HCT116 (cell line): ENCODE measurements at regions not wholly inside any gene's neighbourhood (a gene's known extent, or its start where the extent isn't known, plus 50 kb on each side); places are given as distances from the start of the nearest gene placed in this dataset.

Source experiments
- ATAC-seq: fragments of 200-7000 bp; cut with Tn5 transposase; 2 replicates; pipeline ENCODE4 v1.9.1; 2020; ENCODE audit warnings: mild to moderate bottlenecking, moderate library complexity
- BruUV-seq: library from RNA; stranded (reverse); fragments of 400-500 nt; replicated peaks from 2 replicates; lab custom pipeline; 2021; lab: Mats Ljungman, UMichigan
- CTCF ChIA-PET: fragments of 300-600 bp; sonication (Branson Sonifier 250); formaldehyde crosslinking; loops from one replicate; lab custom pipeline; 2021; ENCODE audit warnings: antibody characterized with exemption; lab: Charles Lee
- POLR2A ChIA-PET: fragments of 300-600, 350-600 bp; sonication (Branson Sonifier 250); formaldehyde crosslinking; loops from one replicate; lab custom pipeline; 2021; ENCODE audit warnings: antibody characterized with exemption; lab: Charles Lee
- RAD21 ChIA-PET, 2 experiments: fragments of 300-600 bp; sonication (Branson Sonifier 250); formaldehyde crosslinking; loops; one replicate each; lab custom pipeline; 2023; ENCODE audit warnings: low total read pairs in 2 of 2; ENCODE audit not compliant: uncharacterized antibody in 2 of 2, unreplicated experiment in 2 of 2, low non-redundant PET in 1 of 2; lab: Charles Lee
- DNase-seq: peaks from one replicate; pipeline ENCODE4 v3.0.0-alpha.2; 2010; ENCODE audit warnings: low read depth, low spot score
- H2AFZ ChIP-seq: fragments of 200-600 bp; shearing (Covaris generic), sonication (generic); 2 replicates; pipeline ENCODE4 v1.6.1; 2017; ENCODE audit warnings: low read depth, mixed run types, mixed read lengths, antibody characterized with exemption, low read length; ENCODE audit not compliant: poor library complexity, severe bottlenecking
- H3K27ac ChIP-seq: 2 replicates; pipeline ENCODE4 v1.5.1; 2012; ENCODE audit warnings: low read depth, low read length
- H3K27me3 ChIP-seq: fragments of 200-600 bp; sonication (generic); 2 replicates; pipeline ENCODE4 v1.6.1; 2016; ENCODE audit warnings: mixed run types, low read length, mixed read lengths; ENCODE audit not compliant: insufficient read depth
- H3K36me3 ChIP-seq, 2 experiments: fragments of 200-500 bp in 1 of 2; fragments of 200-600 bp in 1 of 2; sonication (Bioruptor generic) in 1 of 2; sonication (generic) in 1 of 2; 2 replicates each; pipeline versions ENCODE4 v1.5.1 to v1.6.1; 2014 to 2016; ENCODE audit warnings: low read length in 2 of 2, inconsistent platforms in 1 of 2, mixed read lengths in 1 of 2, mixed run types in 1 of 2; ENCODE audit not compliant: insufficient read depth in 2 of 2, control insufficient read depth in 1 of 2
- H3K4me1 ChIP-seq, 2 experiments: fragments of 200-600 bp in 1 of 2; sonication (generic) in 1 of 2; 2 replicates each; pipeline versions ENCODE4 v1.5.1 to v1.6.1; 2012 to 2017; ENCODE audit warnings: low read length in 2 of 2, inconsistent platforms in 1 of 2, mild to moderate bottlenecking in 1 of 2, mixed read lengths in 1 of 2, mixed run types in 1 of 2, moderate library complexity in 1 of 2; ENCODE audit not compliant: insufficient read depth in 2 of 2, control insufficient read depth in 1 of 2
- H3K4me2 ChIP-seq: fragments of 200-600 bp; sonication (generic); 2 replicates; pipeline ENCODE4 v1.6.1; 2017; ENCODE audit warnings: mixed run types, low read length, mixed read lengths
- H3K4me3 ChIP-seq, 2 experiments: fragments of 200-600 bp in 1 of 2; sonication (generic) in 1 of 2; replicated peaks in 1 of 2; 2 replicates each; pipeline ENCODE4 v1.5.1; 2011 to 2016; ENCODE audit warnings: low read length in 2 of 2, control low read depth in 1 of 2, low read depth in 1 of 2, mild to moderate bottlenecking in 1 of 2, mixed read lengths in 1 of 2, mixed run types in 1 of 2
- H3K79me2 ChIP-seq: fragments of 200-600 bp; sonication (generic); 2 replicates; pipeline ENCODE4 v1.6.1; 2017; ENCODE audit warnings: mild to moderate bottlenecking, mixed run types, low read length, moderate library complexity, mixed read lengths; ENCODE audit not compliant: insufficient read depth
- H3K9ac ChIP-seq: fragments of 200-600 bp; sonication (generic); 2 replicates; pipeline ENCODE4 v1.6.1; 2016; ENCODE audit warnings: low read length, mixed read lengths
- H3K9me2 ChIP-seq: fragments of 200-600 bp; sonication (generic), shearing (Covaris generic); 2 replicates; pipeline ENCODE4 v1.6.1; 2017; ENCODE audit warnings: mixed run types, mild to moderate bottlenecking, moderate library complexity; ENCODE audit not compliant: insufficient read depth
- H3K9me3 ChIP-seq, 2 experiments: fragments of 200-500 bp in 1 of 2; fragments of 200-600 bp in 1 of 2; sonication (Bioruptor generic) in 1 of 2; sonication (generic) in 1 of 2; 2 replicates each; pipeline ENCODE4 v1.6.1; 2014 to 2017; ENCODE audit warnings: low read length in 2 of 2, mixed read lengths in 2 of 2, inconsistent platforms in 1 of 2, low read depth in 1 of 2, mild to moderate bottlenecking in 1 of 2, mixed run types in 1 of 2, moderate library complexity in 1 of 2; ENCODE audit not compliant: control insufficient read depth in 1 of 2, insufficient read depth in 1 of 2
- H4K20me1 ChIP-seq: fragments of 200-600 bp; sonication (generic), shearing (Covaris generic); 2 replicates; pipeline ENCODE4 v1.6.1; 2017; ENCODE audit warnings: mixed run types, mild to moderate bottlenecking, moderate library complexity; ENCODE audit not compliant: insufficient read depth
- ATF3 ChIP-seq: IDR thresholded peaks from 2 replicates; pipeline ENCODE4 v1.6.1; 2012
- CBX3 ChIP-seq: IDR thresholded peaks from 2 replicates; pipeline ENCODE4 v1.6.1; 2012; ENCODE audit warnings: low read depth
- CTCF ChIP-seq, 3 experiments: fragments of 200-600 bp in 1 of 3; sonication (generic) in 1 of 3; IDR thresholded peaks in 2 of 3; conservative IDR thresholded peaks in 1 of 3; 2 replicates each; pipeline ENCODE4 v1.5.1; 2012 to 2017; ENCODE audit warnings: low read depth in 2 of 3, low read length in 2 of 3, antibody characterized with exemption in 1 of 3, borderline replicate concordance in 1 of 3, control low read depth in 1 of 3, mild to moderate bottlenecking in 1 of 3, mixed read lengths in 1 of 3, mixed run types in 1 of 3, moderate library complexity in 1 of 3; ENCODE audit not compliant: insufficient read depth in 1 of 3
- EGR1 ChIP-seq: IDR thresholded peaks from 2 replicates; pipeline ENCODE4 v1.6.1; 2012; ENCODE audit warnings: low read depth
- EZH2 ChIP-seq: fragments of 200-600 bp; sonication (generic); IDR thresholded peaks from 2 replicates; pipeline ENCODE4 v1.6.1; 2017; ENCODE audit warnings: antibody characterized with exemption, mixed run types
- EZH2phosphoT487 ChIP-seq: fragments of 200-600 bp; IDR thresholded peaks from 2 replicates; pipeline ENCODE4 v1.6.1; 2018; ENCODE audit warnings: antibody characterized with exemption, borderline replicate concordance
- FOSL1 ChIP-seq: IDR thresholded peaks from 2 replicates; pipeline ENCODE4 v1.6.1; 2012; ENCODE audit warnings: low read depth
- JUND ChIP-seq: IDR thresholded peaks from 2 replicates; pipeline ENCODE4 v1.6.1; 2012
- MAX ChIP-seq: IDR thresholded peaks from 2 replicates; pipeline ENCODE4 v1.6.1; 2012
- POLR2A ChIP-seq: IDR thresholded peaks from 2 replicates; pipeline ENCODE4 v1.7.0; 2011; ENCODE audit warnings: borderline replicate concordance; ENCODE audit not compliant: insufficient read depth, insufficient read length; ENCODE audit errors: extremely low read depth
- POLR2AphosphoS5 ChIP-seq: IDR thresholded peaks from 2 replicates; pipeline ENCODE4 v1.6.1; 2011; ENCODE audit warnings: mild to moderate bottlenecking, low read depth, low read length, moderate library complexity
- RAD21 ChIP-seq: IDR thresholded peaks from 2 replicates; pipeline ENCODE4 v1.6.1; 2012; ENCODE audit warnings: low read depth, mild to moderate bottlenecking
- REST ChIP-seq: IDR thresholded peaks from 2 replicates; pipeline ENCODE4 v1.6.1; 2012; ENCODE audit warnings: low read depth
- SIN3A ChIP-seq: IDR thresholded peaks from 2 replicates; pipeline ENCODE4 v1.6.1; 2012; ENCODE audit warnings: low read depth
- SP1 ChIP-seq: IDR thresholded peaks from 2 replicates; pipeline ENCODE4 v1.6.1; 2012; ENCODE audit warnings: low read depth
- TCF7L2 ChIP-seq: IDR thresholded peaks from 2 replicates; pipeline ENCODE4 v1.7.0; 2011; ENCODE audit warnings: borderline replicate concordance, inconsistent platforms; ENCODE audit not compliant: insufficient read depth, insufficient read length; ENCODE audit errors: extremely low read depth
- YY1 ChIP-seq: IDR thresholded peaks from 2 replicates; pipeline ENCODE4 v1.6.1; 2011; ENCODE audit warnings: low read length, low read depth, moderate library complexity, mild to moderate bottlenecking; ENCODE audit not compliant: insufficient replicate concordance; ENCODE audit errors: extremely low read depth
- ZBTB33 ChIP-seq: IDR thresholded peaks from 2 replicates; pipeline ENCODE4 v1.6.1; 2011; ENCODE audit warnings: mild to moderate bottlenecking, low read length, moderate library complexity; ENCODE audit not compliant: insufficient replicate concordance; ENCODE audit errors: extremely low read depth
- ZFX ChIP-seq: fragments of 450-650 bp; IDR thresholded peaks from 2 replicates; pipeline ENCODE4 v1.6.1; 2017
- ZNF274 ChIP-seq: fragments of 200-500 bp; sonication (Bioruptor generic); IDR thresholded peaks from 2 replicates; pipeline ENCODE4 v1.6.1; 2014; ENCODE audit warnings: mild to moderate bottlenecking, low read depth, low read length, inconsistent platforms
- intact Hi-C: fragments of 100-400 bp; cut with micrococcal nuclease; formaldehyde crosslinking; loops from 2 replicates; pipeline ENCODE4 v1.10.0; 2022

- H3K4me3 ChIP-seq: no peak overlapping the region
- CTCF ChIA-PET: no interaction called here
- H3K27me3 ChIP-seq: peaks cover 23% of the 10 kb centered on the region
- no peak overlapping the region for H2AFZ ChIP-seq
- no peak overlapping the region for H3K27ac ChIP-seq
- no peak overlapping the region for H3K4me2 ChIP-seq
- ATAC-seq: no peak
- RAD21 ChIA-PET: no interaction called here
- H4K20me1 ChIP-seq: no peaks in the 10 kb centered on the region
- no peak for TF ChIP-seq SIN3A
- no peak for TF ChIP-seq MAX
- TF ChIP-seq FOSL1: no peak
- TF ChIP-seq RAD21: no peak
- TF ChIP-seq ZBTB33: no peak
- no peak for TF ChIP-seq POLR2A
- no peak for TF ChIP-seq REST
- no peak for TF ChIP-seq ZNF274
- no peak for TF ChIP-seq ZFX
- TF ChIP-seq EGR1: no peak
- no peak for TF ChIP-seq YY1
- TF ChIP-seq SP1: no peak
- no peak for TF ChIP-seq CBX3
- TF ChIP-seq EZH2phosphoT487: no peak
- no peak for TF ChIP-seq EZH2
- TF ChIP-seq ATF3: no peak
- TF ChIP-seq JUND: no peak
- no peak for TF ChIP-seq TCF7L2
- TF ChIP-seq POLR2AphosphoS5: no peak
- TF ChIP-seq CTCF (IDR thresholded peaks at IDR 0.05 in 2 of 3, conservative IDR thresholded peaks at IDR 0.05 in 1 of 3; ENCODE audit: borderline replicate concordance in 1 of 3, insufficient read depth in 1 of 3, low read depth in 2 of 3, low read length in 2 of 3): no peak
- H3K4me1 ChIP-seq: no peaks in the 10 kb centered on the region
- BruUV-seq: no TSS peak
- no peaks in the 10 kb centered on the region for H3K36me3 ChIP-seq
- DNase-seq: no peak
- H3K9me2 ChIP-seq: no peaks in the 10 kb centered on the region
- POLR2A ChIA-PET: no interaction called here
- no peaks in the 10 kb centered on the region for H3K9me3 ChIP-seq
- intact Hi-C loops: no loop called here
- no peaks in the 10 kb centered on the region for H3K79me2 ChIP-seq
- no peak overlapping the region for H3K9ac ChIP-seq
Observed at GRCh38 chr5:60493372-60493771, 206.6 kb downstream of the DEPDC1B start.
